Caco-2 (cell line): ENCODE measurements at regions not wholly inside any gene's neighbourhood (a gene's known extent, or its start where the extent isn't known, plus 50 kb on each side); places are given as distances from the start of the nearest gene placed in this dataset.

Experiments used
- BruUV-seq: library from RNA; stranded (reverse); fragments of 400-500 nt; replicated peaks from 2 replicates; lab custom pipeline; 2021; lab: Mats Ljungman, UMichigan
- CTCF ChIA-PET: fragments of 300-600 bp; sonication (Branson Sonifier 250); formaldehyde crosslinking; loops from one replicate; lab custom pipeline; 2022; ENCODE audit warnings: antibody characterized with exemption; lab: Charles Lee
- POLR2A ChIA-PET: fragments of 300-600 bp; sonication (Branson Sonifier 250); formaldehyde crosslinking; loops from one replicate; lab custom pipeline; 2022; ENCODE audit warnings: antibody characterized with exemption; lab: Charles Lee
- DNase-seq, 2 experiments: peaks; one replicate each; pipeline versions ENCODE4 v3.0.0 to v3.0.0-alpha.2; 2020 to 2022
- H3K27me3 ChIP-seq: replicated peaks from 2 replicates; pipeline ENCODE4 v1.6.0; 2011; ENCODE audit warnings: low read length; ENCODE audit not compliant: control insufficient read depth, insufficient read depth
- H3K36me3 ChIP-seq: 2 replicates; pipeline ENCODE4 v1.5.1; 2011; ENCODE audit warnings: low read length; ENCODE audit not compliant: control insufficient read depth, insufficient read depth
- H3K4me1 ChIP-seq: fragments of 250-450 bp; sonication (Bioruptor Pico); 2 replicates; pipeline ENCODE4 v1.5.1; 2020; ENCODE audit warnings: mild to moderate bottlenecking
- H3K4me3 ChIP-seq: 2 replicates; pipeline ENCODE4 v1.5.1; 2011; ENCODE audit warnings: low read depth, mild to moderate bottlenecking, control low read depth, low read length
- H3K9me3 ChIP-seq: fragments of 250-450 bp; sonication (Bioruptor Pico); 2 replicates; pipeline ENCODE4 v1.5.1; 2020; ENCODE audit warnings: mild to moderate bottlenecking, moderate library complexity
- H3K27ac Mint-ChIP-seq: one replicate; pipeline ENCODE4 v1.8.0; 2022; ENCODE audit warnings: mixed read lengths; ENCODE audit not compliant: unreplicated experiment
- H3K27me3 Mint-ChIP-seq: one replicate; pipeline ENCODE4 v1.8.0; 2022; ENCODE audit warnings: mixed read lengths; ENCODE audit not compliant: insufficient read depth, unreplicated experiment
- H3K36me3 Mint-ChIP-seq: one replicate; pipeline ENCODE4 v1.8.0; 2022; ENCODE audit warnings: mild to moderate bottlenecking, mixed read lengths; ENCODE audit not compliant: insufficient read depth, unreplicated experiment
- H3K4me1 Mint-ChIP-seq: one replicate; pipeline ENCODE4 v1.8.0; 2022; ENCODE audit warnings: low read depth, mixed read lengths; ENCODE audit not compliant: unreplicated experiment
- H3K4me3 Mint-ChIP-seq: one replicate; pipeline ENCODE4 v1.8.0; 2022; ENCODE audit warnings: mild to moderate bottlenecking, moderate library complexity, mixed read lengths; ENCODE audit not compliant: unreplicated experiment
- H3K9me3 Mint-ChIP-seq: one replicate; pipeline ENCODE4 v1.8.0; 2022; ENCODE audit warnings: mixed read lengths; ENCODE audit not compliant: unreplicated experiment
- intact Hi-C: fragments of 100-400 bp; cut with micrococcal nuclease; formaldehyde crosslinking; loops from one replicate; pipeline ENCODE4 v1.10.0; 2022; ENCODE audit not compliant: unreplicated experiment
- TF ChIP-seq, protein P1 (sequence below), 2 experiments: fragments of 200-600 bp in 1 of 2; IDR thresholded peaks; 1 replicate in 1 of 2; 2 replicates in 1 of 2; pipeline versions ENCODE4 v1.5.1 to v1.8.0; 2011 to 2022; ENCODE audit warnings: antibody characterized with exemption in 1 of 2, control low read depth in 1 of 2, inconsistent platforms in 1 of 2, low read depth in 1 of 2, low read length in 1 of 2, mild to moderate bottlenecking in 1 of 2, moderate library complexity in 1 of 2; ENCODE audit not compliant: insufficient read depth in 1 of 2, severe bottlenecking in 1 of 2, unreplicated experiment in 1 of 2

DNA sequence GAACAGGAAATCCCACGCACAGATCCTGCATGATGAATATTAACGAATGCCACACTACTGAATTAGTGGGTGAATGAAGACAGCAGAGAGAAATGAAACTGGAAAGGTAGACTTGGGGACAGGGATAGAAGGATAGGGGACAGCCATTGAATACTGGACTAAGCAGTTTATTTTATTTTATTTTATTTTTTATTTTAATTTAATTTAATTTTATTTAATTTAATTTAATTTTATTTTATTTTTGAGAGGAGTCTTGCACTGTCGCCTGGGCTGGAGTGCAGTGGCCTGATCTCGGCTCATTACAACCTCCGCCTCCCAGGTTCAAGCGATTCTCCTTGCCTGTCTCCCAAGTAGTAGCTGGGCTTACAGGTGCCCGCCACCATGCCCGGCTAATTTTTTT is 385.2 kb downstream of the GPAT3 start:
- Mint-ChIP-seq H3K27me3 (peaks cover 3% of the 10 kb centered on the region), H3K4me1 (no peaks in the 10 kb centered on the region), H3K9me3 (no peaks in the 10 kb centered on the region), H3K36me3 (no peaks in the 10 kb centered on the region), H3K27ac (no peak overlapping the region), H3K4me3 (no peak overlapping the region)
- Histone ChIP-seq H3K27me3 (no peaks in the 10 kb centered on the region), H3K4me3 (no peak overlapping the region), H3K4me1 (no peaks in the 10 kb centered on the region), H3K9me3 (no peaks in the 10 kb centered on the region), H3K36me3 (no peaks in the 10 kb centered on the region)
- POLR2A ChIA-PET: no interaction called here
- no peak for DNase-seq
- BruUV-seq: no TSS peak
- CTCF ChIA-PET: no interaction called here
- TF ChIP-seq, protein P1, sequence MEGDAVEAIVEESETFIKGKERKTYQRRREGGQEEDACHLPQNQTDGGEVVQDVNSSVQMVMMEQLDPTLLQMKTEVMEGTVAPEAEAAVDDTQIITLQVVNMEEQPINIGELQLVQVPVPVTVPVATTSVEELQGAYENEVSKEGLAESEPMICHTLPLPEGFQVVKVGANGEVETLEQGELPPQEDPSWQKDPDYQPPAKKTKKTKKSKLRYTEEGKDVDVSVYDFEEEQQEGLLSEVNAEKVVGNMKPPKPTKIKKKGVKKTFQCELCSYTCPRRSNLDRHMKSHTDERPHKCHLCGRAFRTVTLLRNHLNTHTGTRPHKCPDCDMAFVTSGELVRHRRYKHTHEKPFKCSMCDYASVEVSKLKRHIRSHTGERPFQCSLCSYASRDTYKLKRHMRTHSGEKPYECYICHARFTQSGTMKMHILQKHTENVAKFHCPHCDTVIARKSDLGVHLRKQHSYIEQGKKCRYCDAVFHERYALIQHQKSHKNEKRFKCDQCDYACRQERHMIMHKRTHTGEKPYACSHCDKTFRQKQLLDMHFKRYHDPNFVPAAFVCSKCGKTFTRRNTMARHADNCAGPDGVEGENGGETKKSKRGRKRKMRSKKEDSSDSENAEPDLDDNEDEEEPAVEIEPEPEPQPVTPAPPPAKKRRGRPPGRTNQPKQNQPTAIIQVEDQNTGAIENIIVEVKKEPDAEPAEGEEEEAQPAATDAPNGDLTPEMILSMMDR (IDR thresholded peaks at IDR 0.05; ENCODE audit: insufficient read depth in 1 of 2, low read depth in 1 of 2, low read length in 1 of 2, severe bottlenecking in 1 of 2, unreplicated experiment in 1 of 2): no peak
- intact Hi-C loops: no loop called here

DNA sequence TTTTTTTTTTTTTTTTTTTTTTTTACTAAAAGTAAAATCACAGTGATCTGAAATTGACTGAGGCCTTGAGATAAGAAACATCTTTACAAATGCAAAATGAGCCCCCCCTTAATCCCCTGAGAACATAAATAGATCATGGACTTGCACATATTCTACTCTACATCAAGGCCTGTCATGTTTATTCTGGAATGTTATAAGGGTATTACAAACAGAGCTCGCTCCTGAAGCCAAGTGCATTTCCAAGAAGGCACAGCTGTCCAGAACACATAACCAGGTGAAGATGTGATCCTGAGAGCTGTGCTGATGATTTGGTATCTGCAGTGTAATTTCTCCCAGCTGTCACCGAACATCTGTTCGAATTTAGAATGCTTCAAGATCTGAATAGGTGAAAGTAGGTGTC is 384.5 kb downstream of the GPAT3 start:
- Mint-ChIP-seq H3K27ac (no peak overlapping the region), H3K4me1 (no peaks in the 10 kb centered on the region), H3K9me3 (no peaks in the 10 kb centered on the region), H3K4me3 (no peak overlapping the region), H3K27me3 (no peaks in the 10 kb centered on the region), H3K36me3 (no peaks in the 10 kb centered on the region)
- CTCF ChIA-PET: no interaction called here
- no peak for DNase-seq
- Histone ChIP-seq H3K36me3 (no peaks in the 10 kb centered on the region), H3K27me3 (no peaks in the 10 kb centered on the region), H3K4me3 (no peak overlapping the region), H3K9me3 (no peaks in the 10 kb centered on the region), H3K4me1 (no peaks in the 10 kb centered on the region)
- intact Hi-C loops: no loop called here
- TF ChIP-seq, protein P1 (IDR thresholded peaks at IDR 0.05; ENCODE audit: insufficient read depth in 1 of 2, low read depth in 1 of 2, low read length in 1 of 2, severe bottlenecking in 1 of 2, unreplicated experiment in 1 of 2): no peak
- no TSS peak for BruUV-seq
- POLR2A ChIA-PET: no interaction called here

DNA sequence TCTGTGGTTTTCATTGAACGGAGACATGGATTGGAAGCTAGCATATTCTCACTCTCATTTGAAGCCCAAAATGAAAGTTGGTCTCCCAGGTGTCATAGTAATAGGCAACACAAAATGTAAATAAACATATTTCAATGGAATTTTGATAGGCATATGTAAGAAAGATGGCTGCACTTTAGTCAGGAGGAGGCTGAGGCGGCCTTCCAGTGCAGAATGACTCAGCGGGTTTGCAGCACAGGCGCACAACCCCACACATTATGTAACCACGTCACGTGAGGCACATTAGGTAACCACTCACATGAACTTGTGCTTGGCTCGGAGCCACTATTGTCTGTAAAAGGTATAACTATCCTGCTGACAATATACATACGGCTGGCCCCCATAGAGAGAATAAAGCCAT is 381.7 kb downstream of the GPAT3 start:
- CTCF ChIA-PET: no interaction called here

More for the DNA sequence above, 381.7 kb downstream of the GPAT3 start:
- H3K4me3 Mint-ChIP-seq: no peak overlapping the region
- POLR2A ChIA-PET: no interaction called here
- Histone ChIP-seq H3K4me3 (no peak overlapping the region), H3K4me1 (no peaks in the 10 kb centered on the region), H3K36me3 (no peaks in the 10 kb centered on the region), H3K9me3 (no peaks in the 10 kb centered on the region), H3K27me3 (no peaks in the 10 kb centered on the region)
- no peak for DNase-seq
- no peaks in the 10 kb centered on the region for H3K36me3 Mint-ChIP-seq
- H3K27me3 Mint-ChIP-seq: no peaks in the 10 kb centered on the region
- no peaks in the 10 kb centered on the region for H3K4me1 Mint-ChIP-seq
- no peaks in the 10 kb centered on the region for H3K9me3 Mint-ChIP-seq
- BruUV-seq: no TSS peak
- intact Hi-C loops: no loop called here
- TF ChIP-seq, protein P1 (IDR thresholded peaks at IDR 0.05; ENCODE audit: insufficient read depth in 1 of 2, low read depth in 1 of 2, low read length in 1 of 2, severe bottlenecking in 1 of 2, unreplicated experiment in 1 of 2): no peak
- no peak overlapping the region for H3K27ac Mint-ChIP-seq
